Body of pancreas (tissue), 4 donors: ENCODE measurements at regions not wholly inside any gene's neighbourhood (a gene's known extent, or its start where the extent isn't known, plus 50 kb on each side); places are given as distances from the start of the nearest gene placed in this dataset.

Source experiments
- POLR2A ChIP-seq, 3 donors: fragments of 450-650 bp; IDR thresholded peaks; one replicate each; pipeline ENCODE4 v1.6.1; 2016; ENCODE audit warnings: antibody characterized with exemption in 3 of 3, mild to moderate bottlenecking in 2 of 3
- TF ChIP-seq, protein P1 (sequence below), 7 experiments: fragments of 450-650 bp in 4 of 7; fragments of 200-600 bp in 3 of 7; sonication (generic) in 3 of 7; IDR thresholded peaks; one replicate each; pipeline ENCODE4 v1.5.1; 2016 to 2019; ENCODE audit warnings: antibody characterized with exemption in 7 of 7

- TF ChIP-seq, protein P1, sequence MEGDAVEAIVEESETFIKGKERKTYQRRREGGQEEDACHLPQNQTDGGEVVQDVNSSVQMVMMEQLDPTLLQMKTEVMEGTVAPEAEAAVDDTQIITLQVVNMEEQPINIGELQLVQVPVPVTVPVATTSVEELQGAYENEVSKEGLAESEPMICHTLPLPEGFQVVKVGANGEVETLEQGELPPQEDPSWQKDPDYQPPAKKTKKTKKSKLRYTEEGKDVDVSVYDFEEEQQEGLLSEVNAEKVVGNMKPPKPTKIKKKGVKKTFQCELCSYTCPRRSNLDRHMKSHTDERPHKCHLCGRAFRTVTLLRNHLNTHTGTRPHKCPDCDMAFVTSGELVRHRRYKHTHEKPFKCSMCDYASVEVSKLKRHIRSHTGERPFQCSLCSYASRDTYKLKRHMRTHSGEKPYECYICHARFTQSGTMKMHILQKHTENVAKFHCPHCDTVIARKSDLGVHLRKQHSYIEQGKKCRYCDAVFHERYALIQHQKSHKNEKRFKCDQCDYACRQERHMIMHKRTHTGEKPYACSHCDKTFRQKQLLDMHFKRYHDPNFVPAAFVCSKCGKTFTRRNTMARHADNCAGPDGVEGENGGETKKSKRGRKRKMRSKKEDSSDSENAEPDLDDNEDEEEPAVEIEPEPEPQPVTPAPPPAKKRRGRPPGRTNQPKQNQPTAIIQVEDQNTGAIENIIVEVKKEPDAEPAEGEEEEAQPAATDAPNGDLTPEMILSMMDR (IDR thresholded peaks at IDR 0.05): no peak
- TF ChIP-seq POLR2A (IDR thresholded peaks at IDR 0.05): no peak
Observed at GRCh38 chr10:124229989-124230634, 136.7 kb upstream of the CHST15 start.
